Liver (tissue), 8 donors: ENCODE measurements at regions not wholly inside any gene's neighbourhood (a gene's known extent, or its start where the extent isn't known, plus 50 kb on each side); places are given as distances from the start of the nearest gene placed in this dataset.

Experiments
- DNase-seq: peaks from one replicate; pipeline ENCODE4 v3.0.0-alpha.2; 2017; ENCODE audit warnings: low spot score
- H3K27ac ChIP-seq, 2 donors: one replicate each; pipeline ENCODE4 v1.7.0; 2013; ENCODE audit warnings: inconsistent platforms in 2 of 2, low read length in 2 of 2, control low read depth in 1 of 2, low read depth in 1 of 2, mild to moderate bottlenecking in 1 of 2
- H3K27me3 ChIP-seq, 4 donors: one replicate each; pipeline versions ENCODE4 v1.6.1 to v1.7.0; 2013; ENCODE audit warnings: low read length in 3 of 4, inconsistent platforms in 1 of 4, mild to moderate bottlenecking in 1 of 4, moderate library complexity in 1 of 4; ENCODE audit not compliant: control insufficient read depth in 4 of 4, insufficient read depth in 4 of 4
- H3K36me3 ChIP-seq, 4 donors: one replicate each; pipeline versions ENCODE4 v1.6.1 to v1.7.0; 2013; ENCODE audit warnings: low read length in 3 of 4, mild to moderate bottlenecking in 3 of 4, low read depth in 1 of 4, moderate library complexity in 1 of 4; ENCODE audit not compliant: control insufficient read depth in 4 of 4, insufficient read depth in 3 of 4
- H3K4me1 ChIP-seq, 4 donors: one replicate each; pipeline versions ENCODE4 v1.6.1 to v1.7.0; 2013; ENCODE audit warnings: low read length in 3 of 4, mild to moderate bottlenecking in 3 of 4, moderate library complexity in 1 of 4; ENCODE audit not compliant: control insufficient read depth in 4 of 4, insufficient read depth in 4 of 4
- H3K4me3 ChIP-seq, 3 donors: one replicate each; pipeline versions ENCODE4 v1.6.1 to v1.7.0; 2013; ENCODE audit warnings: low read length in 3 of 3, control low read depth in 1 of 3, low read depth in 1 of 3, mild to moderate bottlenecking in 1 of 3
- H3K9ac ChIP-seq, 2 donors: one replicate each; pipeline ENCODE4 v1.7.0; 2013; ENCODE audit warnings: low read length in 2 of 2, mild to moderate bottlenecking in 2 of 2, moderate library complexity in 2 of 2, control low read depth in 1 of 2, low read depth in 1 of 2
- H3K9me3 ChIP-seq, 4 donors: one replicate each; pipeline versions ENCODE4 v1.6.1 to v1.7.0; 2013; ENCODE audit warnings: low read length in 3 of 4; ENCODE audit not compliant: control insufficient read depth in 4 of 4
- CTCF ChIP-seq: fragments of 150-350 bp; IDR thresholded peaks from 2 replicates; pipeline ENCODE4 v1.5.1; 2017; ENCODE audit warnings: improper control_type of control experiment, low read depth, low read length; ENCODE audit not compliant: missing input control
- EGR1 ChIP-seq, 2 donors: IDR thresholded peaks; 2 replicates each; pipeline ENCODE4 v1.6.1; 2016 to 2018; ENCODE audit warnings: antibody characterized with exemption in 2 of 2, low read depth in 2 of 2
- FOXA1 ChIP-seq: IDR thresholded peaks from 2 replicates; pipeline ENCODE4 v1.6.1; 2016; ENCODE audit warnings: antibody characterized with exemption
- FOXA2 ChIP-seq: IDR thresholded peaks from 2 replicates; pipeline ENCODE4 v1.6.1; 2016; ENCODE audit warnings: antibody characterized with exemption
- GABPA ChIP-seq, 2 donors: IDR thresholded peaks in 1 of 2; conservative IDR thresholded peaks in 1 of 2; 2 replicates each; pipeline ENCODE4 v1.6.1; 2016; ENCODE audit warnings: antibody characterized with exemption in 2 of 2, mild to moderate bottlenecking in 1 of 2, moderate library complexity in 1 of 2
- HNF4G ChIP-seq: IDR thresholded peaks from 2 replicates; pipeline ENCODE4 v1.6.1; 2016; ENCODE audit warnings: antibody characterized with exemption
- JUND ChIP-seq, 2 donors: IDR thresholded peaks; 2 replicates each; pipeline ENCODE4 v1.6.1; 2016; ENCODE audit warnings: antibody characterized with exemption in 2 of 2
- MAX ChIP-seq: IDR thresholded peaks from 2 replicates; pipeline ENCODE4 v1.6.1; 2016; ENCODE audit warnings: antibody characterized with exemption
- NR2F2 ChIP-seq: IDR thresholded peaks from 2 replicates; pipeline ENCODE4 v1.6.1; 2016; ENCODE audit warnings: antibody characterized with exemption
- RAD21 ChIP-seq, 2 donors: IDR thresholded peaks; 2 replicates each; pipeline ENCODE4 v1.6.1; 2016; ENCODE audit warnings: antibody characterized with exemption in 2 of 2, mild to moderate bottlenecking in 2 of 2
- RXRA ChIP-seq, 2 donors: IDR thresholded peaks; 2 replicates each; pipeline ENCODE4 v1.6.1; 2017 to 2018; ENCODE audit warnings: antibody characterized with exemption in 2 of 2, mild to moderate bottlenecking in 1 of 2
- SP1 ChIP-seq: IDR thresholded peaks from 2 replicates; pipeline ENCODE4 v1.6.1; 2018; ENCODE audit warnings: antibody characterized with exemption, mild to moderate bottlenecking
- TAF1 ChIP-seq: conservative IDR thresholded peaks from 2 replicates; pipeline ENCODE4 v1.6.1; 2016; ENCODE audit warnings: antibody characterized with exemption, mild to moderate bottlenecking
- YY1 ChIP-seq: IDR thresholded peaks from 2 replicates; pipeline ENCODE4 v1.6.1; 2016; ENCODE audit warnings: antibody characterized with exemption, mild to moderate bottlenecking
- ZBTB33 ChIP-seq: IDR thresholded peaks from 2 replicates; pipeline ENCODE4 v1.6.1; 2016; ENCODE audit warnings: antibody characterized with exemption
- WGBS: extraction: QIAGEN DNeasy Blood & Tissue Kit; methylation state at CpG from one replicate; pipeline ENCODE4 v1.1.7; 2013; 5-methylcytosine and 5-hydroxymethylcytosine counted together
- TF ChIP-seq, protein P1 (sequence below): IDR thresholded peaks from 2 replicates; pipeline ENCODE4 v1.6.1; 2016; ENCODE audit warnings: antibody characterized with exemption, mild to moderate bottlenecking
- TF ChIP-seq, protein P2 (sequence below): IDR thresholded peaks from 2 replicates; pipeline ENCODE4 v1.6.1; 2016; ENCODE audit warnings: antibody characterized with exemption
- donor health status: healthy.
- donor health status: healthy.
- donor health status: healthy.
- donor health status: healthy.
- donor health status: healthy.

DNA sequence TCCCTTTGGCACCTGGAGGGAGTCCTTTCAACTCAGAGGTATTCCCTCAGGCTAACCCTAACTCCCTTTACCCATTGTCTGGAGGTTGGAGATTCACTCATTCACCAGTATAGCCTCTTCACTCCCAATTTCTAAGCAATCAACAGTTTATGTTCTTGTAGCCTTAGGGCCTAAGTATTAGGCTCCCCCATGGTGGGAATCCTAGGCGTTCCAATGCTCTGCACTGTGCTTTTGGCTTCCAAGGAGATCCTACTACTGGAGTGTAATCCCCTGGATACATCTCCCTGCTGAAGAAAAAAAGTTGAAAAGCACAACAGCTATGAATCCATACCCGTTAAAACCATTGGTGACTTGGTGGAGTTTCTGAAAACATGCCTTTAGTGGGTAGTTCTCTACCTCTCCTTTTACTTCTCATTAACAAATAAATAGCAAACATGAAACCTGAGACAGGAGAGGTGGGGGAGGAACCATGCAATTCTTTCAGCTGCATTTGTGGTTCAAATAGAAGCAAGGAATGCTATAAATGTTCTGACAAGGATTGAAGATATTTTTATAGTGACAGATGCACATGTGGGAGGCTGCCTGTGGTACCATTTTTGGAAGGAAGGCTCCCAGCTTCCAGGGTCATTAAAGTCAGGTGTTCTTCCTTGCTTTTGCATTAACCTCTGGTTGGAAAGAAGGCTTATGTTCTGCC, 397.1 kb downstream of the DMAC1 start:
- no peaks in the 10 kb centered on the region for H3K4me1 ChIP-seq
- no peak overlapping the region for H3K4me3 ChIP-seq
- H3K27me3 ChIP-seq, result no peaks in the 10 kb centered on the region
- no peaks in the 10 kb centered on the region for H3K36me3 ChIP-seq
- no peaks in the 10 kb centered on the region for H3K9me3 ChIP-seq
- no peak overlapping the region for H3K27ac ChIP-seq
- DNase-seq, result no peak
- TF ChIP-seq TAF1, result no peak
- TF ChIP-seq GABPA (IDR thresholded peaks at IDR 0.05 in 1 of 2, conservative IDR thresholded peaks at IDR 0.05 in 1 of 2), result no peak
- no peak for TF ChIP-seq RAD21 (IDR thresholded peaks at IDR 0.05)
- TF ChIP-seq FOXA2, result no peak
- TF ChIP-seq HNF4G, result no peak
- no peak for TF ChIP-seq FOXA1
- no peak for TF ChIP-seq ZBTB33
- TF ChIP-seq, protein P1, sequence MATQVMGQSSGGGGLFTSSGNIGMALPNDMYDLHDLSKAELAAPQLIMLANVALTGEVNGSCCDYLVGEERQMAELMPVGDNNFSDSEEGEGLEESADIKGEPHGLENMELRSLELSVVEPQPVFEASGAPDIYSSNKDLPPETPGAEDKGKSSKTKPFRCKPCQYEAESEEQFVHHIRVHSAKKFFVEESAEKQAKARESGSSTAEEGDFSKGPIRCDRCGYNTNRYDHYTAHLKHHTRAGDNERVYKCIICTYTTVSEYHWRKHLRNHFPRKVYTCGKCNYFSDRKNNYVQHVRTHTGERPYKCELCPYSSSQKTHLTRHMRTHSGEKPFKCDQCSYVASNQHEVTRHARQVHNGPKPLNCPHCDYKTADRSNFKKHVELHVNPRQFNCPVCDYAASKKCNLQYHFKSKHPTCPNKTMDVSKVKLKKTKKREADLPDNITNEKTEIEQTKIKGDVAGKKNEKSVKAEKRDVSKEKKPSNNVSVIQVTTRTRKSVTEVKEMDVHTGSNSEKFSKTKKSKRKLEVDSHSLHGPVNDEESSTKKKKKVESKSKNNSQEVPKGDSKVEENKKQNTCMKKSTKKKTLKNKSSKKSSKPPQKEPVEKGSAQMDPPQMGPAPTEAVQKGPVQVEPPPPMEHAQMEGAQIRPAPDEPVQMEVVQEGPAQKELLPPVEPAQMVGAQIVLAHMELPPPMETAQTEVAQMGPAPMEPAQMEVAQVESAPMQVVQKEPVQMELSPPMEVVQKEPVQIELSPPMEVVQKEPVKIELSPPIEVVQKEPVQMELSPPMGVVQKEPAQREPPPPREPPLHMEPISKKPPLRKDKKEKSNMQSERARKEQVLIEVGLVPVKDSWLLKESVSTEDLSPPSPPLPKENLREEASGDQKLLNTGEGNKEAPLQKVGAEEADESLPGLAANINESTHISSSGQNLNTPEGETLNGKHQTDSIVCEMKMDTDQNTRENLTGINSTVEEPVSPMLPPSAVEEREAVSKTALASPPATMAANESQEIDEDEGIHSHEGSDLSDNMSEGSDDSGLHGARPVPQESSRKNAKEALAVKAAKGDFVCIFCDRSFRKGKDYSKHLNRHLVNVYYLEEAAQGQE, result no peak
- TF ChIP-seq NR2F2, result no peak
- no peak for TF ChIP-seq JUND (IDR thresholded peaks at IDR 0.05)
- TF ChIP-seq YY1, result no peak
- TF ChIP-seq SP1, result no peak
- TF ChIP-seq MAX, result no peak
- TF ChIP-seq RXRA (IDR thresholded peaks at IDR 0.05), result no peak
- TF ChIP-seq, protein P2, sequence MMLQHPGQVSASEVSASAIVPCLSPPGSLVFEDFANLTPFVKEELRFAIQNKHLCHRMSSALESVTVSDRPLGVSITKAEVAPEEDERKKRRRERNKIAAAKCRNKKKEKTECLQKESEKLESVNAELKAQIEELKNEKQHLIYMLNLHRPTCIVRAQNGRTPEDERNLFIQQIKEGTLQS, result no peak
- TF ChIP-seq CTCF, result no peak
- 50% methylated on average over 2 of the region's 2 CpGs for WGBS
- H3K9ac ChIP-seq, result no peak overlapping the region

DNA sequence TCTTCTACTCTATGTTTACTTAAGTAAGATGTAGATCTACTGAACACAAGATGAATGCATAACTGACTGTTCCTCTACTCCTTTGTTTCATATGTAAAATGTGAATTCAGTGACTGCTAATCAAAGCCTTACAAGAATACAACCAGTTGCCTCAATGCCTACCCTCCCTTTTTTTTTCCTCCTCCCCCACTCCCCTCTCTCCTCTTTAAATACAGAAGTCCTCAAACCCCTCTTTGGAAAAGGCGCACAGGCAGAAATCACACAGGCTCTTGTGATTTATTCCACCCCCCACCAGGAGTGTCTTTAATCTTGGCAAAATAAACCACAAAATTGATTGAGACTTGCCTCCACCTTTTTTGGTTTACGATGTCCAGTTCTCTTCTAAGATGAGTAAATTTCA, 398.5 kb downstream of the DMAC1 start:
- H3K27me3 ChIP-seq, result no peaks in the 10 kb centered on the region
- H3K36me3 ChIP-seq, result no peaks in the 10 kb centered on the region
- WGBS, result 92% methylated on average over 2 of the region's 2 CpGs
- H3K27ac ChIP-seq, result no peak overlapping the region
- no peak overlapping the region for H3K9ac ChIP-seq
- TF ChIP-seq NR2F2, result no peak
- no peak for TF ChIP-seq SP1
- no peak for TF ChIP-seq FOXA1
- TF ChIP-seq HNF4G, result no peak
- TF ChIP-seq GABPA (IDR thresholded peaks at IDR 0.05 in 1 of 2, conservative IDR thresholded peaks at IDR 0.05 in 1 of 2), result no peak
- no peak for TF ChIP-seq MAX
- TF ChIP-seq EGR1 (IDR thresholded peaks at IDR 0.05; ENCODE audit: low read depth in 2 of 2), result no peak
- H3K4me3 ChIP-seq, result no peak overlapping the region
- H3K4me1 ChIP-seq, result no peaks in the 10 kb centered on the region
- no peaks in the 10 kb centered on the region for H3K9me3 ChIP-seq
- no peak for DNase-seq
